ENCODE measurements at regions not wholly inside any gene's neighbourhood (a gene's known extent, or its start where the extent isn't known, plus 50 kb on each side); places are given as distances from the start of the nearest gene placed in this dataset.
"Not testable (repeated sequence)": the region's sequence is repeated elsewhere in the genome, so short reads cannot be mapped to it uniquely, and the experiment has no call there.

- TF ChIP-seq ZNF8 (CRISPR knock-in tag; IDR thresholded peaks at IDR 0.05) = no peak
Measured at GRCh38 chr2:241984658-241985057, 115.1 kb downstream of the RTP5 start (continued).

GRCh38 chr2:241985161-241985985, 115.8 kb downstream of the RTP5 start:
- not testable (repeated sequence) for ATAC-seq

GRCh38 chr2:241985986-241986329, 116.4 kb downstream of the RTP5 start:
- TF ChIP-seq TOX (CRISPR knock-in tag; IDR thresholded peaks at IDR 0.05; ENCODE audit: borderline replicate concordance) (no peak), CSDC2 (CRISPR knock-in tag; IDR thresholded peaks at IDR 0.05) (no peak), CSRNP3 (CRISPR knock-in tag; IDR thresholded peaks at IDR 0.05) (no peak), ZNF565 (CRISPR knock-in tag; conservative IDR thresholded peaks at IDR 0.05; ENCODE audit: low read depth) (no peak), PPARA (CRISPR knock-in tag; IDR thresholded peaks at IDR 0.05; ENCODE audit: borderline replicate concordance) (no peak), PATZ1 (CRISPR knock-in tag; IDR thresholded peaks at IDR 0.05; ENCODE audit: borderline replicate concordance) (no peak), GLIS3 (CRISPR knock-in tag; IDR thresholded peaks at IDR 0.05) (no peak), ARNTL (CRISPR knock-in tag; IDR thresholded peaks at IDR 0.05; ENCODE audit: borderline replicate concordance, low read depth) (no peak), ISL1 (CRISPR knock-in tag; IDR thresholded peaks at IDR 0.05) (no peak), OSR1 (CRISPR knock-in tag; IDR thresholded peaks at IDR 0.05) (no peak), RARB (CRISPR knock-in tag; IDR thresholded peaks at IDR 0.05) (no peak)
- ATAC-seq = no peak

GRCh38 chr2:241986836-241987641, 117.5 kb downstream of the RTP5 start:
- no peak for ATAC-seq
- no peak for TF ChIP-seq ZNF565 (CRISPR knock-in tag; conservative IDR thresholded peaks at IDR 0.05; ENCODE audit: low read depth)
- no peak for TF ChIP-seq ARNTL (CRISPR knock-in tag; IDR thresholded peaks at IDR 0.05; ENCODE audit: borderline replicate concordance, low read depth)
- no peak for TF ChIP-seq ESRRG (CRISPR knock-in tag; IDR thresholded peaks at IDR 0.05)
- TF ChIP-seq BACH2 (CRISPR knock-in tag; IDR thresholded peaks at IDR 0.05; ENCODE audit: borderline replicate concordance) = no peak
- no peak for TF ChIP-seq ZNF8 (CRISPR knock-in tag; IDR thresholded peaks at IDR 0.05)
- TF ChIP-seq PATZ1 (CRISPR knock-in tag; IDR thresholded peaks at IDR 0.05; ENCODE audit: borderline replicate concordance) = no peak
- TF ChIP-seq ZFP3 (CRISPR knock-in tag; IDR thresholded peaks at IDR 0.05) = no peak
- no peak for TF ChIP-seq ZC3H10 (CRISPR knock-in tag; IDR thresholded peaks at IDR 0.05)
- no peak for TF ChIP-seq ZNF70 (CRISPR knock-in tag; IDR thresholded peaks at IDR 0.05)
- TF ChIP-seq GLIS3 (CRISPR knock-in tag; IDR thresholded peaks at IDR 0.05) = no peak

- ATAC-seq = no peak
- TF ChIP-seq OSR1 (CRISPR knock-in tag; IDR thresholded peaks at IDR 0.05) = no peak
- TF ChIP-seq ZC3H10 (CRISPR knock-in tag; IDR thresholded peaks at IDR 0.05) = no peak
- TF ChIP-seq ESRRG (CRISPR knock-in tag; IDR thresholded peaks at IDR 0.05) = no peak
- TF ChIP-seq RARB (CRISPR knock-in tag; IDR thresholded peaks at IDR 0.05) = no peak
- no peak for TF ChIP-seq ARNTL (CRISPR knock-in tag; IDR thresholded peaks at IDR 0.05; ENCODE audit: borderline replicate concordance, low read depth)
- no peak for TF ChIP-seq TSHZ2 (CRISPR knock-in tag; IDR thresholded peaks at IDR 0.05)
- no peak for TF ChIP-seq ZNF8 (CRISPR knock-in tag; IDR thresholded peaks at IDR 0.05)
- no peak for TF ChIP-seq ZFP30 (CRISPR knock-in tag; IDR thresholded peaks at IDR 0.05)
- no peak for TF ChIP-seq SNAI2 (CRISPR knock-in tag; IDR thresholded peaks at IDR 0.05)
- TF ChIP-seq PATZ1 (CRISPR knock-in tag; IDR thresholded peaks at IDR 0.05; ENCODE audit: borderline replicate concordance) = no peak
- no peak for TF ChIP-seq CSDC2 (CRISPR knock-in tag; IDR thresholded peaks at IDR 0.05)
- no peak for TF ChIP-seq POU6F1 (CRISPR knock-in tag; IDR thresholded peaks at IDR 0.05; ENCODE audit: borderline replicate concordance, low read depth)
Measured at GRCh38 chr2:241987726-241988125, 118.2 kb downstream of the RTP5 start.

Measured in SK-N-SH treated with all-trans-retinoic acid at 6 μM for 48 hours (cell line).